ENCODE measurements at regions not wholly inside any gene's neighbourhood (a gene's known extent, or its start where the extent isn't known, plus 50 kb on each side); places are given as distances from the start of the nearest gene placed in this dataset.

- no peak for DNase-seq (ENCODE audit: low read depth)
Measured at GRCh38 chr5:168142402-168142801, 149.0 kb upstream of the WWC1 start.

GRCh38 chr5:168143521-168143920, 147.9 kb upstream of the WWC1 start:
- peak; percentile 42 for DNase-seq (ENCODE audit: low read depth)

DNA sequence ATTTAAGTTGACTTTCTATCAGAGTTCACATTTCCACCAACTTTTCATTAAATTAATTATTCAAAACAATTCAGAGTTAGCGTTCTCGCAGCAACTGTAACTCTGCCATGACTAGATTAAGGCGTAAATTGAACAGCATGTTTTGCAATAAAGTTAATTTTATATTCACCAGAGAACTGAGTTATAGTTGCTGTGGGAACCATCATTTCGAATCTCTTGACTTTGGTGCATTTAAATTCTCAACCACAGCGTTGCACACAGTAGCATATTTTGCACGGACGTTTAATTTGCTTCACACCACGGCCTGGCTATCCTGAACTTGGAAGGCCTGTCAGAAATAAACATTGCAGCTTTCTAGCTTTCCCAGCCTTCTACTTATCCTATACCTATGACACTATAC, 144.3 kb upstream of the WWC1 start:
- no peak for DNase-seq (ENCODE audit: low read depth)

- DNase-seq (ENCODE audit: low read depth), result no peak
Measured at GRCh38 chr5:168147568-168148360, 143.7 kb upstream of the WWC1 start.

DNA sequence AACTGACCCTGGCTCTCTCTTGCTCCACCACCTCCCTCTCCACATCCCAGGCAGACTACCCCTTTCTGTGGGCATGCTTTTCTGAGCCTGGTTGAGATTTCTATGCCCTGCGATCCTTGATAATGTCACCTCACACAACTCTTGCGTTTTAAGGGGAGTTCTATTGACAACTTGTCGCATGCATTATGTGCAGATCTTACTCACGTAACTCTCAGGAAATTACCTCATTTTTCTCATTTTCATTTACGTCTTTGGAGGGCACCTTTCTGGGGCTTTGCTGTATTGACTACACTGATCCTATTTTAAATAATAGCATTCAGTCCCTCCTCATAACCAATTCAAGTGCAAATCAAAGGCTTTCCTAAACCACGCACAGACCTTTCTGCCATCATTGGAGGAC, 140.4 kb upstream of the WWC1 start:
- no peak for DNase-seq (ENCODE audit: low read depth)

GRCh38 chr5:168152660-168153059, 138.8 kb upstream of the WWC1 start:
- DNase-seq (ENCODE audit: low read depth), result peak; percentile 63

GRCh38 chr5:168153263-168153875, 138.1 kb upstream of the WWC1 start:
- peak; percentile 19 for DNase-seq (ENCODE audit: low read depth)

DNA sequence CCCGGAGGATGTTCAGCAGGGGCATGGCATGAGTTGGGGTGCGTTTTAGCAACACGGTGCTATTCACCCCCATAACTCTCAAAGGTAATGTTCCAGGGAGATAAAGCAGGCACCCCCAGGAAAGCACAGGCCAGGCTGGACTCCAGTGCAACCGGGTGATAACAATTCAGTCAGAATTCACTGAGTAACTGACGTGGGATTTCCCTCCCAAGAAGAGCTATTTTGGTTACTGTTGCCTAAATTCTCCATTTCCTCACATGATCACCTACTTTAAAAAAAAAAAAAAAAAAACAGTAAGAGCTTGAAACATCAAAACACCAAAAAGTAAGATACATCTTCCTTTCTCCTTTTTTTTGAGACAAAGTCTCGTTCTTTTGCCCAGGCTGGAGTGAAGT, 137.6 kb upstream of the WWC1 start:
- no peak for DNase-seq (ENCODE audit: low read depth)

- DNase-seq (ENCODE audit: low read depth), result no peak
Measured at GRCh38 chr5:168155585-168155984, 135.9 kb upstream of the WWC1 start.

DNA sequence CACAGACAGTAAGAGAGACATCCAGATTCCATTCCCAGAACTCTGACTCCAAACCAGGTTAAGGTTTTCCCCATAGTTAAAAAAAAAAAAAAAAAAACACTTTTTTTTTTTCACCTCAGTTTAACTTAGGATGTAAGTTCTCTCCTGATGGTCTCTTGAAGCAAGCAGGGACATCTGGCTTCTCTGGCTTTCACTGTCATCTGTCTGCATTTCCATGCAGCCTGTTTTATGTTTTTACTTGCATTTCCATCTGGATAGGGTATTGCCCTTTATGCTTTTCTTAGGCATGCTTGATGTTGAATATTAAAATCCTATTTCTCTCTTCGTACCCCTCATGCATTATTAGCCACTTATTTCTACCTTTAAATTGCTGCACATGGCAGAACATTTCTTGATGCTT, 135.3 kb upstream of the WWC1 start:
- DNase-seq (ENCODE audit: low read depth), result no peak

- DNase-seq (ENCODE audit: low read depth), result no peak
Measured at GRCh38 chr5:168157141-168157540, 134.3 kb upstream of the WWC1 start.

DNA sequence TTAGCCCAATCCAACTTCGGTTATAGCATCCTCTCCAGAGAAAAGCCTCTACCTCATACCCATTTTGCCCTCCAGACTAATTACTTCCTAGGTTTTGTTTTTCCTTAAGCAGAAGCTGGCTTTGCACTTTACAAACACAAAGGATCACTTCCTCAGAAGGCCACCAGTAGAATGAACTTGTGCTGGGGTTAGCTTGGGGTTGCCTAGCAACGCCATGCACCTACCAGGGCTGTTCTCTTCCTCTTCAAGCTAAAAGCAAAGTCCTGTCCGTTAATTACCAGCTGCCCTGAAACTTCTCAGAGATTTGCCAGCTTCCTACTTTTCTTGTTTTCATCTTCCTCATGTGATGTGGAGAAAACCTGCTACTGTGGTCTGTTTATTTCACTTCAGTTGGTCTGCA, 132.0 kb upstream of the WWC1 start:
- DNase-seq (ENCODE audit: low read depth), result no peak

DNA sequence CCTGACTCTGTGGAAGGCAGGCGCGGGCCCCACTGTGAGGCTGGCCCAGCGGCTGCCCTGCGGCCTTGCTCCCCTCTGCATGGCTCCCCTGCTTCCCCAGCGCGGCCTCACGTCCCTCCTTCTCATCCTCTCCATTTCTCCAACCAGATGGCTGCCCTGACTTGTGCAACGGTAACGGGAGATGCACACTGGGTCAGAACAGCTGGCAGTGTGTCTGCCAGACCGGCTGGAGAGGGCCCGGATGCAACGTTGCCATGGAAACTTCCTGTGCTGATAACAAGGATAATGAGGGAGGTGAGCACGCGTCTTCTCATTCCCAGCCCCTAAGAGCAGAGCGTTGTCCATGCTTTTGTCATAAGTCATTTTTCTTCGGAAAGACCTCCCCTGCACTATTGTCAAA, 129.0 kb upstream of the WWC1 start:
- DNase-seq (ENCODE audit: low read depth), result peak; percentile 39

DNA sequence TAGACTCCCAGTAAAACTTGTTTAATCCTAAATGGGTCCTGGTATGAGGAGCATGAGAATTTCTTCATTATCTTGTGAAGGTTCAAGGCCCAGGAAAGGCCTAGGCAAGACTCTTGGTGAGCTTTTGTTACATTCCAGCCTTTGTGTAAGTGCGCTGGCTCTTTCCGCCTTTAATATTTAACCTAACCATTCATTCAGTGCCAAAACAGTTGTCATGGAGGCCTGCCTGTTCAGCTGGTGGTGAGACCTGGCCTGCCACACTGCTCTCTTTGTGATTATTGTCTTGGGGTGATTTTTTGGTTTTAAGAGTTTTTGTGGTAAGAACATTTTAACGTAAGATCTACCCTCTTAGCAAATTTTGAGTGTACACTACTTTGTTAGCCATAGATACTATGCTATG, 127.5 kb upstream of the WWC1 start:
- DNase-seq (ENCODE audit: low read depth), result no peak

DNA sequence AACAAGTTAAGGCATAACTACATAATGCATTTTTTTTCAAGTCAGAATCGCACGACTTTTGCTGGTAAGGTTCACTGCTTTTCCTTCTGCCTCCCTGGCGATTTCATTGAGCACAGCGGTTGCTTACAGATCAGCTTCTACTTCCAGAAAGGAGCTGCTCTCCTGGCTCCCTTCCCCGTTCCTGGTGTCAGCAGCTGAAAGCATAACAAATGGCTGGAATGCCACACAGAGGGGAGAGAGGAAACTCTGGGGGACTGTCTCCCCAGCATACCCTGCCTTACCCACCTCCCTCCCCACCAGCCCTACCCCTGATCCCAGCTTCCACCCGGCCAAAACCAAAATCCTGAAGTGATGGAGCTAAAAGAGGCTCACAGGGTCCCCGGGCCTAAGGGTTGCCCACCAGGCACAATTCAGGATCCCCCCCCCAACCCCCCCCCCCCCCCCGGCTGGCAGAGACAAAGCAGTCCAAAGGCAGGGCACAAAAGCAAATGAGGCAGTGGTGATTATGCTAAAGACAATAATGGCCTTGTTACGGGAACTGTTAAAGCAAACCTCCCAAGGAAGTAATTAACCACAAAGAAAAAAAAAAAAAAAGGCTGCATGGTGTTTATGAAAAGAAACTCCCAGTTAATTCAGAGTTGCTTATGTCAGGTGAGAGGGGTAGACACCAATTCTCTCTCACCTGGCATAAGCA, 126.1 kb upstream of the WWC1 start:
- DNase-seq (ENCODE audit: low read depth), result no peak

GRCh38 chr5:168165977-168166376, 125.5 kb upstream of the WWC1 start:
- no peak for DNase-seq (ENCODE audit: low read depth)

DNA sequence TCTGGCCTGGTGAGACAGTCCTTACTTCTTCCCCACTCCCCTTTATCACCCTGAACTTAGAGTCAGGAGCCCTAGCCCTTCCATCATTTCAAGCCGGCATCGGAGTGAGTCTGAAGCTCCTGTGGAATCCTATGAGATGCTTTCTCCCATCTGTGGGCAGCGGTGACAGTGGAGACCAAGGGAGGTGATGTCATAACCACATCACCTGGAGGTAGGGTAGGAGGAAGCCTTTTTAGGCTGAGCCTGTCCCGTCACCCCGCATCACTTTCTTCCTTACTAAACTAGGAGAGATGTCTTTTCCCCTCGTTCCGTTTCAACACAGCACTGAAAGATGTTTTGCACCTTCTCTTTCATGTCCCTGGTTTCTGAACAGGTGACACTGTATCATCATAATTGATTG, 124.1 kb upstream of the WWC1 start:
- DNase-seq (ENCODE audit: low read depth), result no peak

DNA sequence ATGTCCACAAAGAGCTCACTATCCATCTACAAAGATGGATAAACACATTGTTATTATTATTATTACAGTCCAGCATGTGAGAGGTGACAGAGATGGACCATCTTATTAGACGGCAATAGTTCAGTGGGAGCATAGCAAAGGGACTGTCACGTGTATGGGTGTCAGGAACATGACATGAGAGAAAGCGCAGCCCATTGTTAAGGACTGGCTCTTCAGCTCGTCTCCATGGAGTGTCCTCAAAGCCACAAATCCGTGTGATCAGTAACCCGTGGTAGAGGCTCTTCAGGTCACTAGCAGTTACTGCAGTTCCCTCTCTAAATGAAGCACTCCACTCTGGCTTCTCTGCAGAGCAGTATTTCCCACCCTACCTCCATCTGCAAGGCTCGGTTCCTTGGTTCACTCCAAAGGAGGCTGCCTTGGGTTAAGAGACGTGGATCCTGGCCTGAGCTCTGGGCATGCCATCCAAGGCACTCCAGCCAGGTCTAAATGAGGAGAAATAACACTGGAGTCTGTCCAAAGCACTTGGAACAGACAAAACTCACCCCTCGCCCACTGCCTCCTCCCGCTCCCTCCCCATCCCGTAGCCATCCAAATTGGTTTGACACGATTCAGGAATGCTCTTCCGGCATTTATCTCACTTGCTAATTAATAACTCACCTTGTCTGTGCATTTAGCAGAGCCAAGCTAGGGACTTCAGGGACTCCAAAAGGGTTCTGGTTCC, 122.3 kb upstream of the WWC1 start:
- DNase-seq (ENCODE audit: low read depth), result no peak

- DNase-seq (ENCODE audit: low read depth), result no peak
Measured at GRCh38 chr5:168169791-168170190, 121.7 kb upstream of the WWC1 start.

DNA sequence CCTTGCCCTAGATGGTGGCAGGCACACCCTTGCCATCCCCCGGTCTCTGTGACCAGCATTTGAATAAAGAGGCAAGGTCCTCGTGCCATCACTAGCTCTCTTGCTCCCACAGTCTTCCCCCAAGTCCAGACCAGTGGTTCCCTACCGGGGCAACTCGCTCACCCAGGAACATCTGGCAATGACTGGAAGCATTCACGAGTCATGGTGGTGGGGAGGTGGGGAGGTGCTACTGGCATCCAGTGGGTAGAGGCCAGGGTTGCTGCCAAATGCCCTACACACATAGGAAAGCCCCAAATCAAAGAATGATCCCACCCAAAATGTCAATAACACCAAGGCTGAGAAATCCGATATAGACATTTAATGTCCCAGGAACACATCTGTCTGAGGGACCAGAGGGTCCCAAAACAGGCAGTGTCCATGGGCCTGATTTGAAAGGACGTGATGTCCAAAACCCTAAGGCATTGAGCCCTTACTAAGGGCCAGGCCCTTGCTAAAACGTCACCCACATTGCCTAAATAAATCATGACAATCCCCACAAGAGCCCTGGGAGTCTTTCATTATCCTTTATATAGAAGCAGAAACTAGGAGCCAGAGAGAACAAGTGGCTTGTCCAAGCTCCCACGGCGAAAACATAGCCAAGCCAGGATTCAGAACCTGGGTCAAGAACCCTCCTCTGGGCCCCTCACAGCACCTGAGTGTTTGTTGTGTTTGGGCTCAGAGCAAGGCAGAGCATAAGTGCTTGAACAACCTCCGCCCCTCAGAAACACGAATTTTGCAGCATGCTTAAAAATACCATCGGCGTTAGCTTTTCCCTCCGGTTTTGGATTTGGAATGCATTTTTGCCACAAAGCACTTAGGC, 119.3 kb upstream of the WWC1 start:
- no peak for DNase-seq (ENCODE audit: low read depth)

- peak; percentile 67 for DNase-seq (ENCODE audit: low read depth)
Measured at GRCh38 chr5:168172760-168173223, 118.7 kb upstream of the WWC1 start.

Data from RPMI7951 (cell line).